Mesodermal cell (in vitro differentiated cells): ENCODE measurements at regions not wholly inside any gene's neighbourhood (a gene's known extent, or its start where the extent isn't known, plus 50 kb on each side); places are given as distances from the start of the nearest gene placed in this dataset.

ENCODE experiments used
- H3K27ac ChIP-seq: 2 replicates; pipeline ENCODE4 v1.7.0; 2013; ENCODE audit warnings: mild to moderate bottlenecking, low read depth, low read length, moderate library complexity; ENCODE audit not compliant: severe bottlenecking
- H3K36me3 ChIP-seq: 2 replicates; pipeline ENCODE4 v1.7.1; 2013; ENCODE audit warnings: mild to moderate bottlenecking, low read length, moderate library complexity; ENCODE audit not compliant: control insufficient read depth, insufficient read depth
- H3K4me1 ChIP-seq: one replicate; pipeline ENCODE4 v1.7.1; 2013; ENCODE audit warnings: mild to moderate bottlenecking, low read length; ENCODE audit not compliant: insufficient read depth, control insufficient read depth, poor library complexity, severe bottlenecking
- H3K4me3 ChIP-seq: 2 replicates; pipeline ENCODE4 v1.7.0; 2013; ENCODE audit warnings: low read length, control low read depth, mild to moderate bottlenecking; ENCODE audit not compliant: insufficient read depth, poor library complexity, severe bottlenecking; ENCODE audit errors: extremely low read depth
- H3K9me3 ChIP-seq: 2 replicates; pipeline ENCODE4 v1.7.1; 2013; ENCODE audit warnings: mild to moderate bottlenecking, low read length, moderate library complexity; ENCODE audit not compliant: control insufficient read depth
- WGBS, 2 experiments: methylation state at CpG; one replicate each; pipeline ENCODE4 v1.1.5; 2013; ENCODE audit warnings: missing lambda C conversion rate in 2 of 2; ENCODE audit not compliant: insufficient coverage in 2 of 2; 5-methylcytosine and 5-hydroxymethylcytosine counted together

DNA sequence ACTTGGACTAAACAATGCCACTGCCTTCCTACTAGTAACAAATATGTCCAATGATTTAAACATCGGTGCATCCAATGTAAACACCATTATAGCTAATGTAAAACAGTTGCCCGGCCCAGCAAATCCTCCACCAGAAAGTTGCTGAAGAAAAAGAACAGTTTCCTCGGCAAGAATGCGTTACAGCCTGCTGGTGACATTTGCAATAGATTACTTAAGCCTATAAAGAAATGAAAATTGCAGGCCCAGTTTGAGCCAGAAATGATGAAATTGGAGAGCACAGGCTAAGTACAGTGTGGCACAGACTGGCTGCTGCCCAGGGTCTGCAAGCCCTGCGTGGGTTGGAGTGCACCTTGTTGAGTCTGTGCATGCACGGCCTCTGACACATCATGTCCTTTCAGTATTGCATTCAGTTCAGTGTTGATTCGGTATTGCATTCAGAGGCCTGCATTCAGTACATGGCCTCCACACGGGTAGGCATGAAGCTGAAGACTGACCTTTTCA lies 406.0 kb upstream of the KLF4 start:
- WGBS, 2 experiments, result 79 to 93% methylated on average over 7 to 8 of the region's 8 CpGs
- Histone ChIP-seq H3K4me1 (no peaks in the 10 kb centered on the region), H3K4me3 (no peak overlapping the region), H3K9me3 (peaks cover 2% of the 10 kb centered on the region), H3K27ac (no peak overlapping the region), H3K36me3 (no peaks in the 10 kb centered on the region)

DNA sequence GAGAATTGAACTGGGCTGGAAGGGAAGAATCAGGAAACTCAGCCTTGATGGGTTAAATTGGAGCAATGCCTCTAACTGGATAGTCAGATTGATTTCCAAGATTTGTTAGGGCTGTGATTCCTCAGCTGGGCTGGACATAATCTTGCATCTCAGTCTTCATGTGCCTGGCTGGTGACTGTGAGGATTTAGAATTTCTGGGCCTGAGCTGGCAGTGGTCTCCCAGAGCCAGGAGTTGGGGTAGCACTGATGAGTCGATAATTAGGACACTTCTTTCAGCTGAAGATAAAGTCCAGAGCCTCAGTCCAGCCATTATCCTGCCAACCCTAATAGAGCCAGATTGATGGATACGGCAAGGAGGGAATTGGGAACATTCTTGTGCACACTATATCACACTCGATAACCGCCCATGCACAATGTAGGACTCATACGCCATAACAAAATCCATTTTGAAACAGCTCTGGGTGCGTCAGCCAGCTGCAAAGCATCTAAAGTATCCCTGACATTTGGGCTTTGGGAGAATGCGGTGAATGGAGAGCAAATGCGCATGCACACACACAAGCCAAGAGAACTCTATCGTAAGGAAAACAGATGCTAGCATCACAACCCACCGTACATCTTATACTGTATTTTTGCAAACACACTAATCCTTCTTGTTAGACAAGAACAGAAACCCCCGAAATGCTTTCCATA lies 405.1 kb upstream of the KLF4 start:
- no peak overlapping the region for H3K27ac ChIP-seq
- no peak overlapping the region for H3K4me3 ChIP-seq
- peaks cover 5% of the 10 kb centered on the region for H3K9me3 ChIP-seq
- no peaks in the 10 kb centered on the region for H3K36me3 ChIP-seq
- WGBS, 2 experiments, result 91 to 100% methylated on average over 1 to 9 of the region's 11 CpGs
- H3K4me1 ChIP-seq, result no peaks in the 10 kb centered on the region

DNA sequence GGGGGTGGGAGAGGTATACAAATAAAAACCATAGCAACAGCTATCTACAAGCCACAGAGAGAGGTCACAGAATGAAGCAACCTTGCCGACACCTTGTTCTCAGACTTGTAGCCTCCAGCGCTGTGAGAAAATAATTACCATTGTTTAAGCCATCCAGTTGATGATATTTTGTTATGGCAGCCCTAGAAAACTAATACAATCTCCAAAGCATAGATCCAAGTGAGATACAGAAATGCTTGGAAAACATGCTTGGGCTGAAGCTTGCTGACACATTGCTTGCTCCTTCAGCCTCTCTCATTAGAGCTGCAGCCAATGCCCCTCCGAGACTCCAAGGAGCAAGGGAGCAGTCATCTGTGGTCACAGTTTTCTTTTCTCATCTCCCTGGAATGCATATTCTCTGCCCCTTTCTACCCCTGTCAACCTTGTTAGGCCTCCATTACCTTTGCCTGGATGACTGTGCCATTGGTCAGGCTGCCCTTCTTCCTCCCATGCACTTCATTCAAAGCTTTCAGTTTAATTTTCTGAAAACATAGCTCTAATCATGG lies 401.4 kb upstream of the KLF4 start:
- Histone ChIP-seq H3K4me3 (no peak overlapping the region), H3K36me3 (no peaks in the 10 kb centered on the region), H3K9me3 (peaks cover 5% of the 10 kb centered on the region), H3K27ac (no peak overlapping the region), H3K4me1 (no peaks in the 10 kb centered on the region)
- 90 to 100% methylated on average over 1 of the region's 3 CpGs for WGBS, 2 experiments

DNA sequence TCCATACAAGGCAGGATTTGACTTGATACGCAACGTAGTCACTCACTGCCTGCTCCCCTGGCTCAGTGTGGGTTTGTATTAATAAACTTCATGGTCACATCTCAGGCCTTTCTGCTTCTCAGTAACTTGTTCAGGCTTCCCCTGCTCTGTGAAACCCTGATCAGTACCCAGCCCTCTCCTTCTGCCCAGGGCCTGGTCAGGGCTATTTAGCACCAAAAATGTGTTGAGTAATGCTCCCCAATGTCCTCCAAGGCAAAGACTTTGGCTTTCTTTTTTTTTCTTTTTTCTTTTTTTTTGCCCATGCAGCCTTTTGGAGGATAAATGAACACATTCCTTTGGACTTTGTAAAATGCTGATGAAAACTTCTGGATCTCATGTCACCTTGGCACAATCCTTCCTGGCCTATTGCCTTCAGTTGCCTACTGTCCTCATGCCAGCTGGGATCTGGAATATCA lies 399.2 kb upstream of the KLF4 start:
- no peak overlapping the region for H3K4me3 ChIP-seq
- H3K9me3 ChIP-seq, result peaks cover 5% of the 10 kb centered on the region
- H3K27ac ChIP-seq, result no peak overlapping the region
- WGBS, 2 experiments, result no CpG with 5 or more reads among the region's 2 CpGs
- H3K36me3 ChIP-seq, result no peaks in the 10 kb centered on the region
- no peaks in the 10 kb centered on the region for H3K4me1 ChIP-seq

DNA sequence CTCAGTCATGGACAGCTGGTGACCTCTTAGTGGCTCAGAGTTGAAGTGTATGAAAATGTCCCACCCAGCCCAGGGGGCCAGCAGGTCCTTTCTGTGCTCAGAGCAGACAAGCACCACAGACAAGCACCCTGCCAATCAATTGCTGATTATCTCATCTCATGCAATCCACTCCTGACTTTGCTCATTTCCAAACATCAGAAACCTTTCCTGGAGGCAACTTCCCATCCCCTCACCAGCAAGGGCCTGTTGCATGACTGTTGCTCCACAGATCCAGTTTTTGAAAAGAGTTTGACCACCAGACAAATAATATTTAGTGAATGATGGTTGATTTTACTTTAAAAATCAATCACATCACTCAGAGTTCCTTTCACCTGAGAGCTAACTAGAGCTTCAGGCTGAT lies 397.3 kb upstream of the KLF4 start:
- Histone ChIP-seq H3K27ac (no peak overlapping the region), H3K4me1 (no peaks in the 10 kb centered on the region), H3K9me3 (peaks cover 5% of the 10 kb centered on the region), H3K36me3 (no peaks in the 10 kb centered on the region), H3K4me3 (no peak overlapping the region)

- Histone ChIP-seq H3K27ac (no peak overlapping the region), H3K4me3 (no peak overlapping the region), H3K4me1 (no peaks in the 10 kb centered on the region), H3K36me3 (no peaks in the 10 kb centered on the region), H3K9me3 (no peaks in the 10 kb centered on the region)
- 83 to 100% methylated on average over 1 to 2 of the region's 4 CpGs for WGBS, 2 experiments
These were observed 394.0 kb upstream of the KLF4 start for GRCh38 chr9:107883496-107884124.

- 100% methylated on average over 1 of the region's 2 CpGs for WGBS, 2 experiments
- Histone ChIP-seq H3K9me3 (no peaks in the 10 kb centered on the region), H3K36me3 (no peaks in the 10 kb centered on the region), H3K4me1 (no peaks in the 10 kb centered on the region), H3K27ac (no peak overlapping the region), H3K4me3 (no peak overlapping the region)
These were observed 392.2 kb upstream of the KLF4 start for GRCh38 chr9:107881626-107882300.

DNA sequence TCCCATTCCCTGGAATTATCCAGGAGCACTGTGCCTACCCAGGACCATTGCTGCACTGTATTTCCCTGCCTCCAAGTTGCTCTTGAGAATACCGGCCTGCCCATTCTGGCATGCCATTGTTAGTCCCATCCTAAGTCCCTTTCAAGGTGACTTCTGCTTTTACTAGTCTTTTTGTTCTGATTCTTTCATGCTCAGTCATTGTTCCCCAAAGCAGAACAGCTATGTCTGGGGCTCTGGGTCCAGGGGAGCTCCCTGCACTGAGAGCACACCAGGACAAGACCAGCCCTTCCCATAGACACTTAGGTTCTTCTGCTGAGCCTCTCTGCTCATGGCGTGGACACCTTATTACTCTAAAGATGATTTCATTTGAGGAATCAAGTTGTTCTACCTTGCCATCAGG lies 388.9 kb upstream of the KLF4 start:
- no peaks in the 10 kb centered on the region for H3K9me3 ChIP-seq
- H3K36me3 ChIP-seq, result no peaks in the 10 kb centered on the region
- no peak overlapping the region for H3K4me3 ChIP-seq
- no peaks in the 10 kb centered on the region for H3K4me1 ChIP-seq
- H3K27ac ChIP-seq, result no peak overlapping the region
- 90% methylated on average over 1 to 2 of the region's 2 CpGs for WGBS, 2 experiments

DNA sequence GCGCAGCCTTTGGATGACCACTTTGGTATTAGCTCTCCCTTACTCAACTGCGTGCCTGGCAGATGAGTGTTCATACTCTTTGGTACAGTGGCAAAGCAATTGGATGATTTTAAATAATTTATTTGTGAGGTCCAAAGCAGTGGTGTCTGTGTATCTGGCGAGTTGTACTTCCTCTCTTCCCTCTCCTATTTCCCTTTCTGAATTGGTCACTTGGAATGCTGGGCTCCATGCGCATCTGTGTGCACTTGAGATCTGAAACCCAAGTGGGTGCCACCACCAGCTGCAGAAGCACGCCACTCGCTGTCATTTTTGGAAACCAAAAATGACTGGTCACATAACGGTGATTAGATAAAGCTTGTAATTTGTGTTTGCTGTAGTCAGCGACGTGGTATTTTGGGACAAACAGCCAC lies 386.0 kb upstream of the KLF4 start:
- 97% methylated on average over 4 to 5 of the region's 9 CpGs for WGBS, 2 experiments
- H3K4me3 ChIP-seq, result no peak overlapping the region
- H3K27ac ChIP-seq, result no peak overlapping the region
- no peaks in the 10 kb centered on the region for H3K9me3 ChIP-seq
- no peaks in the 10 kb centered on the region for H3K4me1 ChIP-seq
- H3K36me3 ChIP-seq, result no peaks in the 10 kb centered on the region

GRCh38 chr9:107874591-107875369 lies 385.2 kb upstream of the KLF4 start:
- 92 to 94% methylated on average over 9 to 11 of the region's 14 CpGs for WGBS, 2 experiments
- no peak overlapping the region for H3K4me3 ChIP-seq
- H3K27ac ChIP-seq, result no peak overlapping the region
- no peaks in the 10 kb centered on the region for H3K9me3 ChIP-seq
- H3K4me1 ChIP-seq, result no peaks in the 10 kb centered on the region
- H3K36me3 ChIP-seq, result no peaks in the 10 kb centered on the region
